HG03442 (cell line): ENCODE measurements at regions not wholly inside any gene's neighbourhood (a gene's known extent, or its start where the extent isn't known, plus 50 kb on each side); places are given as distances from the start of the nearest gene placed in this dataset.
A peak's percentile ranks its signal among the peaks of the same experiment; 100 is the strongest.

Experiments
- ATAC-seq: cut with Tn5 transposase; IDR thresholded peaks from one replicate; pipeline ENCODE4 v1.9.1; 2021; ENCODE audit warnings: mild to moderate bottlenecking, moderate library complexity; ENCODE audit not compliant: unreplicated experiment

DNA sequence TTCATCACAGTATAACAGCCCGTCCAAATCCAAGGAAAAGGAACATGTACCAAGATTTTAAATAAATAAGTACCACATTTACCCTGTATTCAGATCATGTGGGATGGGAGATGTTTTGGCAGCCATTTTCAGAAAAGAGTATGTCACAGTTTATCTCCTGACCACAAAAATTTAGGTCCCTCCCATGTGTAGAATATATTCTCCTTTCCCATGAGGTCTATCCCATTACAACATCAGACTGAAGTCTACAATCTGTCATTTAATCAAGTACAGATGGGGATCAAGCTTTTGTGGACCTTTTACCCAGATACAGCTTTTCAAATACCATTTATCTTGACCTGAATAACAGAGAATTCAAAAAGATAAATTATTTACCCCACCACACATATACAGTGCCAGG is 444.5 kb downstream of the PLOD2 start:
- no peak for ATAC-seq

DNA sequence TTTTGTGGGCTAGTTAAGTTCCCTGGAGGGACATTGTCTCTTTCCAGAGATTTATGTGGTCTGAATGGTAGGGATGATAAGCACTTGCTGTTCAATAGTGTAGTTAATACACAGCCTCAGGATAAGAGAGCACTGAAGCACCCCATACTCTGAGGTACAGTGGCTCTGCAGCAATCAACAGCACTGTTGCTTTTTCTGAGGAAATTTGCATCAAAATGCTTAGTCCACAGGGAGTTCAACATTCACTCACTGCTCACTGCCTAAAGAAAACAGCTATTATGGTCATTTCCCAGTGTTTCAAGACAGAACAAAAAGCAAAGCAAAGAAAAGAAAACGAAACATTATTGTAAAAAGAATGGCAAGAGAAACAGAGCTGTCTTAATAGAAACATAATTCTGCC is 441.9 kb downstream of the PLOD2 start:
- ATAC-seq, result no peak

DNA sequence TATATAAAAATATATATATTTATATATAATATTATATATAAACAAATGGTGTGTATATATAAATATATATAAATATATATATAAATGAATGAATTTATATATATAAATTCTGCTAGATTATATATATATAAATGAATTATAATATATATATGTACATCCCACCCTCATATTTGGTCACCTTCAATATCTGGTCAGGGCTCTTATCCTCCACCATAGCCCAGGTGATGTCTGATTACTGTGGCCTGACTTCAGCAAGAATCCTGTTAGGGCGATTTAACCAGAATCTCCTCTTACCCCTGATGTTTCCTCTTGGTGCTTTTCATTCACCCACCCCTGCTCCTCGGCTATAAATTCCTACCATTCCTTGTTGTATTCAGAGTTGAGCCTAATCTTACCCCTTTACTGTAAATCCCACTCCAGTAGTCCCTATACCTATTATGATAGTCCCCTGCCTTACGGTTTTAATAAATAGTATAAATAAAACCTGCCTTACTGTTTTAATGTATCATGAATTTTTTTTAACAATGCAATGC is 439.6 kb downstream of the PLOD2 start:
- no peak for ATAC-seq

DNA sequence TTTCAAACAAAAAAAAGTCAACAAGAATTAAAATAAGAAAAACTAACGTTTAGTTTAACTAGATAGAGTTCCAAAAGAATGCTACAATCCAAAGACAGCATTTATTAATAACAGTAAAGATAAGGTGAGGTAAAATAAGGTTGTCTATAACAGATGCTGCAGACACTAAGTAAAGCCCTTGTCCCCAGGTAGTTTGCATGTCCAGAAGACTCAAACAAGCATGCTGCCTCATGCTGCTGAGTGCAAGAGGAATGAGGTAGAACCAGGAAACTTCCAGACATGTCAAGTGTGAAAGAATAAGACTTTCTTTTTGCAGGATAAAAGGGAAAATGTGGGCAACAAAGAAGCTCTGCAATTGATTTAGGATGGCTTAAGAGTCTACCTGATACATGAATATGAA is 439.2 kb downstream of the PLOD2 start:
- ATAC-seq, result no peak

DNA sequence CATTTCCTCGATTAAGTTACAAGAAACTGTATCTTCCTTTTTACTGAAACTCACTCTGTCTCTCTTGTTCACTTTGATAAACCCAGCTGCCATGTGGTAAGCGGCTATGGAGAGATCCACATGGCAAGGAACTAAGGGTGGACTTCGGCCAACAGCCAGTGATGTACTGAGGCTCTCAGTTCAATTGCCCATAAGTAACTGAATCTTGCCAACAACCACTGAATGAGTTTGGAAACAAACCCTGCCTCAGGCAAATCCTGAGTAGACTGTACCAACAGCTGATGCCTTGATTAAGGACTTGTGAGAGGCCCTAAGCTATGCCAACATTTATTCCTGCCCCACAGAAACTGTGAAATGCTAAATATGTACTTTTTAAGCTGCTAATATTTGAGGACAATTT is 433.5 kb downstream of the PLOD2 start:
- ATAC-seq, result no peak

DNA sequence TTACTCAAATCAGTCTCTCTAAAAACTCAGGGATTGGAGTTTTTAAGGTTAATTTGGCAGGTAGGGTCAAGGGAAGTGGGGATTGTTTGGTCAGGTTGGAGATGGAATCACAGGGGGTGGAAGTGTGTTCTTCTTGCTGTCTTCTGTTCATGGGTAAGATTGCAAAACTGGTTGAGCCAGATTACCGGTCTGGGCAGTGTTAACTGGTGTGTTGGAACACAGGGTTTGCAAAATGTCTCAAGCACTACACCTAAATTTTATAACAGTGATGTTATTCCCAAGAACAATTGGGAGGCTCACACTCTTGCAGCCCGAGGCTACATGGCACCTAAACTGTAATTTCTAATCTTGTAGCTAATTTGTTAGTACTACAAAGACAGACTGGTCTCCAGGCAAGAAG is 425.4 kb downstream of the PLOD2 start:
- ATAC-seq, result no peak

DNA sequence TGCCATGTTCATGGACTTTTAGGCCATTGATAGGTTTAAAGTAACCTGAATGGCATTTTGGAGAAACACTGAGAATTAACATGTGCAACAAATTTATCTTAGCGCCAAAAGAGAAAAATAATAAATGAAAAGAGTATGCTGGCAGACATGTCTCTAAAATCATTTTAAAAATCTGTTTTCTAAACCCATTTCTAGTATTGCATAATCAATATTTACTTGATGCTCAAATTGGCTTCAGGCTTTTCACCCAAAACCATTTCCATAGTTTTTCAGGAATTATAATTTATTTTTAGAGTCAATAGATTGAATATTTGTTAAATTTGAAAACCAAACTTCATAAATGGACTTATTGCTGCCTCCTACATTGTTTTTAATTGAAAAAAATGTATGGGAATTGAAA is 423.0 kb downstream of the PLOD2 start:
- no peak for ATAC-seq

DNA sequence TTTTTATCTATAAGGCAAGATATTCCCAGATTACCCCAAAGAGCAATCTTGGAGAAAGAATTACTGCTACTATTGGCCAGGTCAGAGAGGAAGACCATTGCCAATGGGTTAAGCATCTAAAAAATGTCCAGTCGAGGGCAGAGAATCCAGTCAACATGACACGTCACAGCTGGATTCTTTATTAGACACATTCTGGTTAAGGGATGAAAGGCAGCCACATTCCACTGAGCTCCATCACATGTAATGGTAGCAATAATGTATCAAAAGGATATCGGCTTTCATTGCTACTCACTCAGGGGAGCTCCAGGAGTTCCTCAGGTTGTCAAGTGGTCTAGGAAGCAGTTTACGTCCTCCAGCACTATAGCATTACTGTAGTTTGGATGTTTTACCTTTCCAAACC is 421.1 kb downstream of the PLOD2 start:
- ATAC-seq, result no peak

DNA sequence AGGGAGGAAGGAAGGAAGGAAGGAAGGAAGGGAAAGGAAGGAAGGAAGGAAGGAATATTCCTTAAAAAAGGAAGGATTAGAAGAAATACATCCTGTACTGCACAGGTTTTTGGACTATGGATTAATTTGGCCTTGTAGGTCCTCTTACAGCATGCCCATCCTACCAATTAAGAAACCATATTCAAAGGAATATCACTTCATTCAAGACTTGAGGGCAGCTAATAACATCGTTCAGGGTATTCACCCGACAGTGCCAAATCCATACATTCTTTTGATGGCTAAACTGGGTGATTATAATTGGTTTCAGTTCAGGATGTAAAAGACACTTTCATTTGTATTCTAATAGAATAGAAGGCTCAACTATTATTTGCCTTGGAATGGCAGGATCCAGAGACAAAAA is 410.3 kb downstream of the PLOD2 start:
- ATAC-seq, result no peak

DNA sequence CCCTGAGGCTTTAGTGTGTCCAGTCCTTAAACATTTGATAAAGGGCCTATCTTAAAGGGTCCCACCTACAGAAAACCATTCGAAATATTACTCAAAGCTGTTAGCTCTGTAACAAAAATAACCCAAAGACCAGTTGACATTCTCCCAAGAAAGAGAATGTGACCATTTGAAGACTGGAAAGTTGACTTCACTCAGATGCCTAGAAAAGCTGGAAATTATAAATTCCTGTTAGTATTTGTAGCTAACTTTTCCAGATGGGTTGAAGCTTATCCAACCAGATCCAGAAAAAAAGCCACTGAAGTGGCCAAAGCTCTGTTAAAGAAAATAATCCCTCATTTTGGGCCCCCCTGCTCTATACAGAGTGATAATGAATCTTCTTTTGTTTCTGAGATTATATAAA is 408.4 kb downstream of the PLOD2 start:
- no peak for ATAC-seq

DNA sequence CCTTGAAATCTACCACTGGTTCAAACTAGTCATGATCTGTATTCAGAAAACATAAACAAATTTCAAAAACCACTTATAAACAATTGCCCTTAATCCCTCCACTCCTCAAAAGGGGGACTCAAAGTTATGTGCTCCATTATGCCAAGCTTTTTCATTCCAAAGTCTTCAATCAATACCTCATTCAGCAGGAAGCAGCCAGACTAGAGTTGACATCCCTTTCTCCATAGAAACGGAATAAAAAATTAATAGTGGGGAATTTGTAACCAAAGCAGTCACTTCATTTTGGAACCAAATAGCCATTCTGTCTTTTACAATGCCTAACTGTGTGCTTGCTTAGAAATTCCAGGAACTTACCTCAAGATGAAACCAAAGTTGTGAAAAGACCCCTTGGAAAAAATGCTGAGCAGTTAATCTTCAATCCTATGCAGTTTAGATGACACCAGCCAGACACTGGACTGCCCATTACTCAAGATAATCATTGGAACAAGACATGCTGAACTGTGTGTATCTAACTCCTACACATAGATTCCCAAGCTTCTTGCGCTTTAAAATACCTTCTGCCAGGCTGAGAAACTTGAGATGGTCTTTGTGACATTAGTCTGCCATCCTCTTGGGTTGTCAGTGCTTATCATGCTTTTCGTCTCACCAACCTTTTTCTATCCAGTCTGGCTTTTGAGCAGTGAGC is 406.2 kb downstream of the PLOD2 start:
- ATAC-seq, result no peak

DNA sequence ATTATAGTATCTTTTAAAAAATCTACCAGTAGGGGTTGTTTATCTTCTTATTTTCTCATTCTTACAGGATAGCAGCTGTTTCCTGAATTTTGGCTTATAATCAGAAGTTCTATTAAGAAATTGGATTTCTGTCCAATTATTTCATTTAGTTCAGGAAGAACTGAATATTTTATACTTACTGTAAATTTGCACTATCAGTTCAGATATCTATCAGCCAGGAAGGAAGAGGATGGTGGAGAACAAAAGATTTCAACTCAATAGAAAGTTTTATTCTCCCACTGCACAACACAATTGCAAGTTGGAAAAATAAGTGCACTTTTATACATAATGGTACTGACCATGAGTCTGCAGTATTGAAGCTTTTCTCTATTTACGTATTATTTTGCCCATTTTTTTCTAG is 400.9 kb downstream of the PLOD2 start:
- ATAC-seq, result no peak

DNA sequence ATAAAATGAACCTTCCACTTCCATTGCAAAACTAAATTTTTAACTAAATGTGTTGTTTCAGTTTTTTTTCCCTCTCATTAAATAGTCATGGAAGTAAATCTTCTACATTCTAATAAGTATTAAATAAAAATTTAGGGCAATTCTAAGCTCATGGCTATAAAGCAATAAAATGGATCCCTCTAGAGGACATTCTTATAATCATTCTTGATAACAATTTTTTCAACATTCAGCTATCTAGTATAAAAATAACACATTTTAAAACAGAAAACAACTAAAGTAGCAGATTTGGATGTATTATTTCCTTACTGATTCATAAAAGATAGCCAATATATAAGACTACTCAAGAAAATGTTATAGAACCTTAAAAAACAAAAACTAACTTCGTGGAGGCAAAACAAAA is 393.1 kb downstream of the PLOD2 start:
- ATAC-seq, result no peak

DNA sequence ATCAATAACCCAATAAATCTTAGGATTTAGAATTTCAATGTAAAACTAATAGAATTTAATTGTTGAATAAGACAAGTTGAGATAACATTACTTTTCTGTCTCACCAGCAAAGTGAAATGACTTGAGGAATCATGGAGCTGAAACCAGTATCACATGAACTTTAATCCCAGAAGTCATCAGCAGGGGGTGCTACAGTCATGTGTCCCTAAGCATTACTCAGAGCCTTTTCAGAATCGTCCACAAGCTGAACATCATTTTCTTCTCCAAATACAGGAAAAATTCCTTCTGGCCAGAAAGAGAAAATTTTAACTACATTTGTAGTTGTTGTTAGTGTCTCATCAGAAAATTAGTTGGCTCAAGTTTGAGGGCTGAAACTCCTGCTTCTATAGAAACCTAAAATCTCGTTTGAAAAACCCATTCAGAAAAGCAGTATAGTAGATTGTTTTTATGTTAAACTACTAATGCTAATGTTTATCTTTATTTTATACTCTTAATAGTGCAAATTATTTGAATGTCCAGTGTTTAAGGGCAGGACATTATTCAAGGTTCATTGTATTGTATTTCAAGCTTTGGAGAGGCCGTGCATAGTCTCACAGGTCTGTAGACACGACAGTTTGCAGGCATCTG is 384.1 kb downstream of the PLOD2 start:
- ATAC-seq, result peak; percentile 62

DNA sequence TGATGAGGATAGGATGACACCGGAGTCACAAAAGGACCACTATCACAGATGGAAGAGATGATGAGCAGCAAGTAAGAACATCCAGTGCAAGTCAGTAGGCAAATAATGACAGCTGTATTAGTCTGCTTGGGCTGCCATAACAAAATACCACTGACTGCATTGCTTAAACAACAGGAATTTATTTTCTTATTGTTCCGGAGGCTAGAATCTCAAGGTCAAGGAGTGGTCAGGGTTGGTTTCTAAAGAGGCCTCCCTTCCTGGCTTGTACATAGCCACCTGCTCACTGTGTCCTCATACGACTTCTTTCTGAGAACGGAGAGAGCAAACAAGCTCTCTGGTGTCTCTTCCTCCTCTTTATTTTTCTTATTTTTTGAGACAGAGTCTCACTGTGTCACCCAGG is 380.7 kb downstream of the PLOD2 start:
- ATAC-seq, result no peak

DNA sequence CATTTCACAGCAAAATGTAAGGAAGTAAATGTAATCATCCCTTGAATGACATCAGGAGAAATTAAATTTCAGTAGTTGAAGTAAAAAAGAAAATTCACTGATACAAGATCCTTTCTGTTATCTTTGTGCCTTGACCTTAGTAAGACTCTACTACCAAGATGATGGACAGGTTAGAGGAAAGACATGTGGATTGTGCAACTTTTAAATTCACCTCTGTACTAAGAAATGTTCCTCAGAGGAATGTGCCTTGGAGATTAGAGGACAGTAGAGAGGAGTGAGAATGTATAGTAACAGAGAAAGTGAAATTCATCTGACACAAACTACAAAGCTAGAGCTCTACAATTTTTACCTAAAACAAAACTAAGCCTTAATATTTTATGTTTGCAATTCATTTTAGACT is 375.3 kb downstream of the PLOD2 start:
- ATAC-seq, result no peak

DNA sequence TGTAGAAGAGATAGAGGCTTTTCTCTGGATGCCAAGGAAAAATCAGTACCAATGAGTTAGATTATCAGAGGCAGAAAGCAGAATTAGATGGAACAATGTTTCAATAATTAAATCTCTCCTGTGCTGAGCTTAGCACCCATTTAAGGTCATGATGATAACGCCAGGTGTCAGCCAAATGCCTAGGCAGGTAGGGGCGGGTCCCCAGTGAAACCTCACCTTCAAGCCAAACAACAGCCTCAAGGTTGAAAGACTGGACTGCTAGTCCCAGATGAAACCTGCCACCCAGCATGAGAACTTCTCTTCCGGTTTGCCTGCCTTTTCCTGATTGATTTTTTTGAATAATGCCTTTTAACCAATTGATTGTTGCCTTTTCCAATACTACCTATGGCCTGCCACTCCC is 363.0 kb downstream of the PLOD2 start:
- ATAC-seq, result no peak

DNA sequence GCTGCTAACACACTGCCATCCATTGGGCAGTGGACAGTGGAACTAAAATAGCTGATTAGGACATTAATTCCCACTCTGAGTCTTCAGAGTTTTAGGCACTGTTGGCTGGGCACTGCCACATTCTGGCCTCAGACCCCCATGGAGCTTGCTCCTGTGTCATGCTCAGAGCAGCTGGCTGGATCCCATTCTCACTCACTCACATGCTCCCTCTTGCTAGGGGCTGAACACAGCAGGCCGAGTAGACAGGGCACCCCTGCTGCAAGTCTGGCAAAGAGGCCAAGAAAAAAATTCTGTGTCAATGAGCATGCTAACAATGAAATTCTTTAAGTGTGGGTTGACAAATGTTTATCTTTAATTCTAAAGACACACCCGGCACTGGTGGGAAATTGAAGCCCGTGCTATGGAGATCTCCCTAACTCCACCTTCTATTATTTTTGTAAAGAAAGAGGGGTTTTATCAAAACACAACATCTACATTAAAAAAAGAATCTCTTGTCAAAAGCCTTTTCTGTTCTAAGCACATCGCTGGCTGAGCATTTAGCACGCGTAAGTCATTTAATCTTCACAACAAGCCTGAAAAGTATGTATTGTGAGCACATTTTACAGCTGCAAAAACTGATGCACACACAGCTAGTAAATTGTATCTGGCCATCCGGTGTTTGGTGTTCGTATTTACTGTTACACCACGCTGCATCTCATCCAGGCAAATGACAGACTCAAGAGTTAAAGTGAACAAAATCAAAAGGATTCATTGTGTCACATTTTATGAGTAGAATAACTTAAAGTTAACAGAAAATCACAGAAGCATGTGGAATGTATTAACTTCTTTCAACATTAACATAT is 362.1 kb downstream of the PLOD2 start:
- ATAC-seq, result no peak

DNA sequence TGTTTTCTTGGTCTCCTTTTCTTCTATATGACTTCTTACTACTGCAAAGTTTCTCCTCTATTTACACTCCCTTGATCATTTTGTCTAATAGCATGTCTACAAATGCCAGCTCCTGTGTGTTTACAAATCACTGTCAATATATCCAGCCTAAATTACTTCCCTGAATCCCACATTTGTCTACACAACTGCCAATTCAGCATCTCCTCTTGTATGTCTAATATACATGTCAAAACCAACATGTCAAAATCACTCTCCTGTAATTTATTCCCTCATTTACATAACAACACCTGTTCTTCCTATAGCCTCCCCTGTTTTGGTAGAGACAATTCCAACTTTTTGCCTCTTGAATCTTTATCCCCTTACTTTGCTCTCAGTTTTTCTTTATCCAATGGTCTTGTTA is 359.3 kb downstream of the PLOD2 start:
- ATAC-seq, result no peak

DNA sequence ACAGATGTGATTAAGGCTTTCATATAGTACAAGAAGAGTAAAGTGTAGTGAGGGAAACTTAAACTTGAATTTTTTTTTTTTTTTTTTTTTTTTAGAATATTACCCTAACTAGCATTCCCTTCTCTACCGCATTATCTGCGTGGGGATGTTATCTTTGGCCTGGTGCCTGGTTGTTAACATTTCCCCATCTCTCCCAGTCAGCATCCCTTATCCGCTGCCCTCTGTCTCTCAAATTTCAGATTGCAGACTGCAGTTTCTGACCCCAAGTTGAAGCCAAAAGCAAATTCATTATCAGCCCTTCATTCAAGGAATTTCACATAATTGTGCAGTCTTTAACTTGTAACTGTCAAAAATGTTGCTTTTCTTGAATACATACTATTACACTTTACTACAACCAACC is 353.0 kb downstream of the PLOD2 start:
- ATAC-seq, result no peak

DNA sequence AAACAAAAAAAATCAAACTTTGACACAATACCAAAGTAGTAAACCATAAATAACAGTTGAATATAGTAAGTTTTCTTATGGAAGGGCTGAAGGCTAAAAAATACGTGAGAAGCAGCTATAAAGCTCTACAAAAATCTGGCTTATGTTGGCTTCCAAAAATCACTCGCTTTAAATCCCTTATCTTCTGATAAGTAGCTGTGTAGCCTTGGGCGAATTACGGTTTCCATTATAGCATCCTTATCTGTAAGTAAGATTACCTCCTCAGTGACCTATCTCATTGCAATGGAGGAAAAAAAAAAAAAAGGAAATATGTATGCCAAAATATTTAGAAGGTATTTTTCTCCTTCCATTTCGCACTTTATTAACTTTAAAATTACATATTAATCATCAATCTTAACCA is 348.6 kb downstream of the PLOD2 start:
- no peak for ATAC-seq
